ENCODE measurements at regions not wholly inside any gene's neighbourhood (a gene's known extent, or its start where the extent isn't known, plus 50 kb on each side); places are given as distances from the start of the nearest gene placed in this dataset.

GRCh38 chr16:64391063-64391600, 730.7 kb downstream of the CDH11 start:
- CTCF ChIA-PET: no interaction called here
- no peak overlapping the region for H3K4me3 Mint-ChIP-seq
- H3K4me1 Mint-ChIP-seq: no peaks in the 10 kb centered on the region
- intact Hi-C loops (cut with DNase I, micrococcal nuclease): no loop called here
- peaks cover 16% of the 10 kb centered on the region for H3K9me3 Mint-ChIP-seq (ENCODE audit: low read depth)
- ATAC-seq (no peak), DNase-seq (no peak)
- no peak overlapping the region for H3K27ac Mint-ChIP-seq
- H3K27me3 Mint-ChIP-seq: no peaks in the 10 kb centered on the region
- POLR2A ChIA-PET: no interaction called here
- no peaks in the 10 kb centered on the region for H3K36me3 Mint-ChIP-seq (ENCODE audit: low read depth)

GRCh38 chr16:64390102-64390501, 731.8 kb downstream of the CDH11 start:
- ATAC-seq: no peak
- H3K27me3 Mint-ChIP-seq: no peaks in the 10 kb centered on the region
- peaks cover 19% of the 10 kb centered on the region for H3K9me3 Mint-ChIP-seq (ENCODE audit: low read depth)
- no peaks in the 10 kb centered on the region for H3K36me3 Mint-ChIP-seq (ENCODE audit: low read depth)
- no peak overlapping the region for H3K4me3 Mint-ChIP-seq
- H3K27ac Mint-ChIP-seq: no peak overlapping the region
- ChIA-PET CTCF (no interaction called here), POLR2A (no interaction called here)
- no peaks in the 10 kb centered on the region for H3K4me1 Mint-ChIP-seq
- DNase-seq: no peak
- intact Hi-C loops (cut with DNase I, micrococcal nuclease): no loop called here

GRCh38 chr16:64384636-64385035, 737.2 kb downstream of the CDH11 start:
- H3K36me3 Mint-ChIP-seq (ENCODE audit: low read depth): no peaks in the 10 kb centered on the region
- no peak overlapping the region for H3K27ac Mint-ChIP-seq
- intact Hi-C loops (cut with DNase I, micrococcal nuclease): no loop called here
- no peak overlapping the region for H3K4me3 Mint-ChIP-seq
- no peak for ATAC-seq
- ChIA-PET CTCF (no interaction called here), POLR2A (no interaction called here)
- no peaks in the 10 kb centered on the region for H3K4me1 Mint-ChIP-seq
- H3K27me3 Mint-ChIP-seq: no peaks in the 10 kb centered on the region
- no peak for DNase-seq
- H3K9me3 Mint-ChIP-seq (ENCODE audit: low read depth): peaks cover 25% of the 10 kb centered on the region

GRCh38 chr16:64381979-64382378, 739.9 kb downstream of the CDH11 start:
- Mint-ChIP-seq H3K9me3 (ENCODE audit: low read depth) (peaks cover 16% of the 10 kb centered on the region), H3K27ac (no peak overlapping the region), H3K4me3 (no peak overlapping the region), H3K36me3 (ENCODE audit: low read depth) (no peaks in the 10 kb centered on the region), H3K27me3 (no peaks in the 10 kb centered on the region), H3K4me1 (no peaks in the 10 kb centered on the region)
- intact Hi-C loops (cut with DNase I, micrococcal nuclease): no loop called here
- POLR2A ChIA-PET: no interaction called here
- DNase-seq (no peak), ATAC-seq (no peak)
- CTCF ChIA-PET: no interaction called here

- DNase-seq (no peak), ATAC-seq (no peak)
- Mint-ChIP-seq H3K27ac (no peak overlapping the region), H3K4me1 (no peaks in the 10 kb centered on the region), H3K4me3 (no peak overlapping the region), H3K9me3 (ENCODE audit: low read depth) (peaks cover 9% of the 10 kb centered on the region), H3K27me3 (no peaks in the 10 kb centered on the region), H3K36me3 (ENCODE audit: low read depth) (no peaks in the 10 kb centered on the region)
- ChIA-PET CTCF (no interaction called here), POLR2A (no interaction called here)
- intact Hi-C loops (cut with DNase I, micrococcal nuclease): no loop called here
Measured at GRCh38 chr16:64380751-64381150, 741.1 kb downstream of the CDH11 start.

- Mint-ChIP-seq H3K27me3 (no peaks in the 10 kb centered on the region), H3K36me3 (ENCODE audit: low read depth) (no peaks in the 10 kb centered on the region), H3K9me3 (ENCODE audit: low read depth) (peaks cover 6% of the 10 kb centered on the region), H3K4me1 (no peaks in the 10 kb centered on the region), H3K4me3 (no peak overlapping the region), H3K27ac (no peak overlapping the region)
- POLR2A ChIA-PET: no interaction called here
- DNase-seq (no peak), ATAC-seq (no peak)
- intact Hi-C loops (cut with DNase I, micrococcal nuclease): no loop called here
- CTCF ChIA-PET: no interaction called here
Measured at GRCh38 chr16:64375391-64375980, 746.4 kb downstream of the CDH11 start.

- DNase-seq (no peak), ATAC-seq (no peak)
- intact Hi-C loops (cut with DNase I, micrococcal nuclease): no loop called here
- Mint-ChIP-seq H3K27ac (no peak overlapping the region), H3K36me3 (ENCODE audit: low read depth) (no peaks in the 10 kb centered on the region), H3K9me3 (ENCODE audit: low read depth) (peaks cover 13% of the 10 kb centered on the region), H3K27me3 (no peaks in the 10 kb centered on the region), H3K4me3 (no peak overlapping the region), H3K4me1 (no peaks in the 10 kb centered on the region)
- POLR2A ChIA-PET: interaction anchor here (0.7 kb wide), 1 partner anchor 42 kb away, joined by 3 read pairs; no protein-coding TSS in a partner anchor
- CTCF ChIA-PET: no interaction called here
Measured at GRCh38 chr16:64370112-64370511, 751.8 kb downstream of the CDH11 start.

- Mint-ChIP-seq H3K27me3 (no peaks in the 10 kb centered on the region), H3K9me3 (ENCODE audit: low read depth) (peaks cover 10% of the 10 kb centered on the region), H3K27ac (no peak overlapping the region), H3K36me3 (ENCODE audit: low read depth) (no peaks in the 10 kb centered on the region), H3K4me3 (no peak overlapping the region), H3K4me1 (no peaks in the 10 kb centered on the region)
- intact Hi-C loops (cut with DNase I, micrococcal nuclease): no loop called here
- ATAC-seq (no peak), DNase-seq (no peak)
- CTCF ChIA-PET: no interaction called here
- POLR2A ChIA-PET: no interaction called here
Measured at GRCh38 chr16:64365448-64365931, 756.4 kb downstream of the CDH11 start.

GRCh38 chr16:64364894-64365293, 757.0 kb downstream of the CDH11 start:
- no peak overlapping the region for H3K27ac Mint-ChIP-seq
- ATAC-seq: no peak
- H3K27me3 Mint-ChIP-seq: no peaks in the 10 kb centered on the region
- H3K9me3 Mint-ChIP-seq (ENCODE audit: low read depth): peaks cover 12% of the 10 kb centered on the region
- H3K4me1 Mint-ChIP-seq: no peaks in the 10 kb centered on the region
- CTCF ChIA-PET: no interaction called here
- no peaks in the 10 kb centered on the region for H3K36me3 Mint-ChIP-seq (ENCODE audit: low read depth)
- no peak for DNase-seq
- POLR2A ChIA-PET: no interaction called here
- intact Hi-C loops (cut with DNase I, micrococcal nuclease): no loop called here
- H3K4me3 Mint-ChIP-seq: no peak overlapping the region

GRCh38 chr16:64364416-64364815, 757.4 kb downstream of the CDH11 start:
- ATAC-seq: no peak
- Mint-ChIP-seq H3K9me3 (ENCODE audit: low read depth) (peaks cover 13% of the 10 kb centered on the region), H3K36me3 (ENCODE audit: low read depth) (no peaks in the 10 kb centered on the region), H3K4me1 (no peaks in the 10 kb centered on the region), H3K27me3 (no peaks in the 10 kb centered on the region), H3K4me3 (no peak overlapping the region), H3K27ac (no peak overlapping the region)
- ChIA-PET POLR2A (no interaction called here), CTCF (no interaction called here)
- intact Hi-C loops (cut with DNase I, micrococcal nuclease): no loop called here
- no peak for DNase-seq

GRCh38 chr16:64364016-64364415, 757.8 kb downstream of the CDH11 start:
- Mint-ChIP-seq H3K4me1 (no peaks in the 10 kb centered on the region), H3K27ac (no peak overlapping the region), H3K4me3 (no peak overlapping the region), H3K9me3 (ENCODE audit: low read depth) (peaks cover 10% of the 10 kb centered on the region), H3K27me3 (no peaks in the 10 kb centered on the region), H3K36me3 (ENCODE audit: low read depth) (no peaks in the 10 kb centered on the region)
- intact Hi-C loops (cut with DNase I, micrococcal nuclease): no loop called here
- DNase-seq (no peak), ATAC-seq (no peak)
- POLR2A ChIA-PET: no interaction called here
- CTCF ChIA-PET: no interaction called here

GRCh38 chr16:64363039-64363438, 758.8 kb downstream of the CDH11 start:
- ATAC-seq: no peak
- no peaks in the 10 kb centered on the region for H3K36me3 Mint-ChIP-seq (ENCODE audit: low read depth)

GRCh38 chr16:64362193-64362592, 759.7 kb downstream of the CDH11 start:
- intact Hi-C loops (cut with DNase I, micrococcal nuclease): no loop called here
- H3K27me3 Mint-ChIP-seq: no peaks in the 10 kb centered on the region
- ATAC-seq: no peak
- no peak overlapping the region for H3K4me3 Mint-ChIP-seq
- H3K27ac Mint-ChIP-seq: no peak overlapping the region
- POLR2A ChIA-PET: no interaction called here
- H3K36me3 Mint-ChIP-seq (ENCODE audit: low read depth): no peaks in the 10 kb centered on the region
- no peaks in the 10 kb centered on the region for H3K4me1 Mint-ChIP-seq
- CTCF ChIA-PET: no interaction called here
- DNase-seq: no peak
- H3K9me3 Mint-ChIP-seq (ENCODE audit: low read depth): peaks cover 12% of the 10 kb centered on the region

More at GRCh38 chr16:64363039-64363438, 758.8 kb downstream of the CDH11 start:
- ChIA-PET POLR2A (no interaction called here), CTCF (no interaction called here)
- no peak for DNase-seq
- H3K27ac Mint-ChIP-seq: no peak overlapping the region
- H3K4me3 Mint-ChIP-seq: no peak overlapping the region
- no peaks in the 10 kb centered on the region for H3K27me3 Mint-ChIP-seq
- H3K9me3 Mint-ChIP-seq (ENCODE audit: low read depth): peaks cover 10% of the 10 kb centered on the region
- H3K4me1 Mint-ChIP-seq: no peaks in the 10 kb centered on the region
- intact Hi-C loops (cut with DNase I, micrococcal nuclease): no loop called here
